ENCODE measurements at regions not wholly inside any gene's neighbourhood (a gene's known extent, or its start where the extent isn't known, plus 50 kb on each side); places are given as distances from the start of the nearest gene placed in this dataset.

DNA sequence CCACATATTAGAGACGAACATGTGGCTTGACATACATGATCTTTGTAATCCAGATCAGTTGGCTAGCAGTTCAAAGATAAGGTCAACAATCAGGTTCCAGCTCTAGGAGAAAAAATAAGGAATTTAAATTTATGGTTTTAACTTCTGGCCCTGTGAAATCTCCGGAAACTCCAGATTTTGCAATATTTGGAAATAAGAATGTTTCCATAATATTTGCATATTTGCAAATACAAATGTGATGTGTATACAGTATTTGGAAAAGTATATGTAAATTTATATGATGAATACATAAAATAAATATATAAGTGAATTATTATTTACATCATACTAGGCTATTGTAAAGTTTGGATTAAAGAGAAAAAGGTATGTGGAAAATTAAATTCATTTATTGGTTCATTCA lies 97.1 kb downstream of the KCNJ2 start:
- no peaks in the 10 kb centered on the region for H3K9me3 ChIP-seq (ENCODE audit: insufficient read depth, low read length)
- no peaks in the 10 kb centered on the region for H3K79me2 ChIP-seq (ENCODE audit: insufficient read depth, low read length)
- H3K36me3 ChIP-seq (ENCODE audit: low read length) = no peaks in the 10 kb centered on the region
- H3K4me3 ChIP-seq (ENCODE audit: insufficient read depth, low read length, poor library complexity, severe bottlenecking) = no peak overlapping the region
- no peak for TF ChIP-seq EZH2phosphoT487 (conservative IDR thresholded peaks at IDR 0.05; ENCODE audit: low read length)
- TF ChIP-seq, protein P1, sequence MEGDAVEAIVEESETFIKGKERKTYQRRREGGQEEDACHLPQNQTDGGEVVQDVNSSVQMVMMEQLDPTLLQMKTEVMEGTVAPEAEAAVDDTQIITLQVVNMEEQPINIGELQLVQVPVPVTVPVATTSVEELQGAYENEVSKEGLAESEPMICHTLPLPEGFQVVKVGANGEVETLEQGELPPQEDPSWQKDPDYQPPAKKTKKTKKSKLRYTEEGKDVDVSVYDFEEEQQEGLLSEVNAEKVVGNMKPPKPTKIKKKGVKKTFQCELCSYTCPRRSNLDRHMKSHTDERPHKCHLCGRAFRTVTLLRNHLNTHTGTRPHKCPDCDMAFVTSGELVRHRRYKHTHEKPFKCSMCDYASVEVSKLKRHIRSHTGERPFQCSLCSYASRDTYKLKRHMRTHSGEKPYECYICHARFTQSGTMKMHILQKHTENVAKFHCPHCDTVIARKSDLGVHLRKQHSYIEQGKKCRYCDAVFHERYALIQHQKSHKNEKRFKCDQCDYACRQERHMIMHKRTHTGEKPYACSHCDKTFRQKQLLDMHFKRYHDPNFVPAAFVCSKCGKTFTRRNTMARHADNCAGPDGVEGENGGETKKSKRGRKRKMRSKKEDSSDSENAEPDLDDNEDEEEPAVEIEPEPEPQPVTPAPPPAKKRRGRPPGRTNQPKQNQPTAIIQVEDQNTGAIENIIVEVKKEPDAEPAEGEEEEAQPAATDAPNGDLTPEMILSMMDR (IDR thresholded peaks at IDR 0.05; ENCODE audit: insufficient read depth, low read length, poor library complexity, severe bottlenecking) = no peak
- no peak overlapping the region for H3K9ac ChIP-seq (ENCODE audit: low read length)
- no peaks in the 10 kb centered on the region for H3K27me3 ChIP-seq (ENCODE audit: low read length)
- no peaks in the 10 kb centered on the region for H3F3A ChIP-seq (ENCODE audit: insufficient read depth)
- H3K4me2 ChIP-seq (ENCODE audit: low read depth, low read length, poor library complexity, severe bottlenecking) = no peak overlapping the region
- no peak overlapping the region for H2AFZ ChIP-seq (ENCODE audit: low read depth, low read length, severe bottlenecking)
- no peak overlapping the region for H3K27ac ChIP-seq (ENCODE audit: low read depth, low read length)
- no peaks in the 10 kb centered on the region for H3K9me2 ChIP-seq (replicated peaks; ENCODE audit: insufficient read depth, low read length)
- no peaks in the 10 kb centered on the region for H4K20me1 ChIP-seq (ENCODE audit: low read depth, low read length)

DNA sequence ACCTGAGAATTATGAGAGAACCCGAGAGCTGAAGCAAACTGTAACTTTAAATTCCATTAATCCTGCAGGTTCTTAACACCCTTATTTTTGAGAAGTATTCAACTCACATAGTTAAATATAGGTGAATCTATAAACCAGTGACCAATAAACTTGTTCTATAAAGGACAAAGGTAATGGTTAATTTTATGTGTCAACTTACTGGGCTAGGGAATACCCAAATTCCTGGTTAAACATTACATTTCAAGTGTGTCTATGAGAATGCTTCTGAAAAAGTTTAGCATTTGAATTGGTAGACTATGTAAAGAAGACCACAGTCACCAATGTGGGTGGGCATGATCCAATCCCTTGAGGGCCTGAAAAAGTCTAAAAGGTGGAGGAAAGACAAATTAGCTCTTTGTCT lies 99.1 kb downstream of the KCNJ2 start:
- no peak overlapping the region for H3K9ac ChIP-seq (ENCODE audit: low read length)
- H4K20me1 ChIP-seq (ENCODE audit: low read depth, low read length) = no peaks in the 10 kb centered on the region
- H3K9me3 ChIP-seq (ENCODE audit: insufficient read depth, low read length) = no peaks in the 10 kb centered on the region
- no peak overlapping the region for H3K4me2 ChIP-seq (ENCODE audit: low read depth, low read length, poor library complexity, severe bottlenecking)
- TF ChIP-seq, protein P1 (IDR thresholded peaks at IDR 0.05; ENCODE audit: insufficient read depth, low read length, poor library complexity, severe bottlenecking) = no peak
- no peak for TF ChIP-seq EZH2phosphoT487 (conservative IDR thresholded peaks at IDR 0.05; ENCODE audit: low read length)
- no peaks in the 10 kb centered on the region for H3K9me2 ChIP-seq (replicated peaks; ENCODE audit: insufficient read depth, low read length)
- no peak overlapping the region for H2AFZ ChIP-seq (ENCODE audit: low read depth, low read length, severe bottlenecking)
- no peaks in the 10 kb centered on the region for H3K79me2 ChIP-seq (ENCODE audit: insufficient read depth, low read length)
- no peak overlapping the region for H3K27ac ChIP-seq (ENCODE audit: low read depth, low read length)
- no peak overlapping the region for H3K4me3 ChIP-seq (ENCODE audit: insufficient read depth, low read length, poor library complexity, severe bottlenecking)
- no peaks in the 10 kb centered on the region for H3K27me3 ChIP-seq (ENCODE audit: low read length)
- no peaks in the 10 kb centered on the region for H3K36me3 ChIP-seq (ENCODE audit: low read length)
- H3F3A ChIP-seq (ENCODE audit: insufficient read depth) = no peaks in the 10 kb centered on the region

DNA sequence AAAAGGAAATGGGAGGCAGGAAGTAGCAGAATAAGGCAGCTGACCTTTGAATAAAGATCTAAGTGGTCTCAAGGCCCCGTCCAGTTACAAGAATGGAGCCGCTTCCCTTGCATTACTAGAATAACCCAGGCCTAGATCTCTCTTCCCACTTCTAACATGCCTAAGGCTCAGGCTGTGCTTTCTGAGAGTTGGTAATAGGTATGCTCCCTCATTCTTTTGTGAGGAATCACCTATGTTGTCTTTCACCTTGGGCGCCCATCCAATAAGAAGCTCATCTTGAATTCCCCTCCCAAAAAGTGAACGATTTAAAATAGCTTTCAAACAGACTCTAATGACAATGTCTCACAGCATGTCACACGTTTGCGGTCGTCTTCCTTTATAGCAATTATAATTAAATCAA lies 101.2 kb downstream of the KCNJ2 start:
- H3K4me3 ChIP-seq (ENCODE audit: insufficient read depth, low read length, poor library complexity, severe bottlenecking) = no peak overlapping the region
- no peak overlapping the region for H3K4me2 ChIP-seq (ENCODE audit: low read depth, low read length, poor library complexity, severe bottlenecking)
- H4K20me1 ChIP-seq (ENCODE audit: low read depth, low read length) = no peaks in the 10 kb centered on the region
- TF ChIP-seq EZH2phosphoT487 (conservative IDR thresholded peaks at IDR 0.05; ENCODE audit: low read length) = no peak
- TF ChIP-seq, protein P1 (IDR thresholded peaks at IDR 0.05; ENCODE audit: insufficient read depth, low read length, poor library complexity, severe bottlenecking) = no peak
- H3K27ac ChIP-seq (ENCODE audit: low read depth, low read length) = no peak overlapping the region
- H3K9me2 ChIP-seq (replicated peaks; ENCODE audit: insufficient read depth, low read length) = no peaks in the 10 kb centered on the region
- no peaks in the 10 kb centered on the region for H3K79me2 ChIP-seq (ENCODE audit: insufficient read depth, low read length)
- H3K9me3 ChIP-seq (ENCODE audit: insufficient read depth, low read length) = no peaks in the 10 kb centered on the region
- no peak overlapping the region for H2AFZ ChIP-seq (ENCODE audit: low read depth, low read length, severe bottlenecking)
- H3F3A ChIP-seq (ENCODE audit: insufficient read depth) = no peaks in the 10 kb centered on the region
- H3K9ac ChIP-seq (ENCODE audit: low read length) = no peak overlapping the region
- no peaks in the 10 kb centered on the region for H3K27me3 ChIP-seq (ENCODE audit: low read length)
- H3K36me3 ChIP-seq (ENCODE audit: low read length) = no peaks in the 10 kb centered on the region
